Smooth muscle cell (in vitro differentiated cells): ENCODE measurements at regions not wholly inside any gene's neighbourhood (a gene's known extent, or its start where the extent isn't known, plus 50 kb on each side); places are given as distances from the start of the nearest gene placed in this dataset.

ENCODE experiments used
- DNase-seq: peaks from one replicate; lab custom pipeline; 2025; ENCODE audit not compliant: unreplicated experiment; lab: John Stamatoyannopoulos, UW
- H2AFZ ChIP-seq: fragments of 200-600 bp; sonication (generic); 2 replicates; pipeline ENCODE4 v1.6.0; 2016; ENCODE audit warnings: antibody characterized with exemption, low read depth, mild to moderate bottlenecking
- H3F3A ChIP-seq: fragments of 200-600 bp; sonication (generic); 2 replicates; pipeline ENCODE4 v1.6.0; 2017; ENCODE audit warnings: antibody characterized with exemption, low read depth
- H3K27ac ChIP-seq: fragments of 200-600 bp; sonication (generic); 2 replicates; pipeline ENCODE4 v1.5.1; 2016; ENCODE audit warnings: low read depth, mild to moderate bottlenecking
- H3K27me3 ChIP-seq: fragments of 200-600 bp; sonication (generic); 2 replicates; pipeline ENCODE4 v1.6.1; 2016; ENCODE audit warnings: low read depth, mild to moderate bottlenecking
- H3K36me3 ChIP-seq: fragments of 200-600 bp; sonication (generic); 2 replicates; pipeline ENCODE4 v1.5.1; 2016; ENCODE audit warnings: low read depth
- H3K4me1 ChIP-seq: fragments of 200-600 bp; sonication (generic); 2 replicates; pipeline ENCODE4 v1.5.1; 2016; ENCODE audit warnings: low read depth
- H3K4me2 ChIP-seq: fragments of 200-600 bp; sonication (generic); 2 replicates; pipeline ENCODE4 v1.6.0; 2016; ENCODE audit warnings: mild to moderate bottlenecking
- H3K4me3 ChIP-seq: fragments of 200-600 bp; sonication (generic); 2 replicates; pipeline ENCODE4 v1.5.1; 2016; ENCODE audit warnings: mild to moderate bottlenecking
- H3K79me2 ChIP-seq: fragments of 200-600 bp; sonication (generic); 2 replicates; pipeline ENCODE4 v1.6.0; 2016; ENCODE audit warnings: low read depth, mild to moderate bottlenecking
- H3K9ac ChIP-seq: fragments of 200-600 bp; sonication (generic); 2 replicates; pipeline ENCODE4 v1.6.0; 2016; ENCODE audit warnings: low read depth
- H3K9me3 ChIP-seq: fragments of 200-600 bp; sonication (generic); replicated peaks from 2 replicates; pipeline ENCODE4 v1.5.1; 2016; ENCODE audit warnings: low read depth
- H4K20me1 ChIP-seq: fragments of 200-600 bp; sonication (generic); 2 replicates; pipeline ENCODE4 v1.6.0; 2016; ENCODE audit warnings: low read depth
- CTCF ChIP-seq: fragments of 200-600 bp; sonication (generic); IDR thresholded peaks from 2 replicates; pipeline ENCODE4 v1.5.1; 2017; ENCODE audit warnings: borderline replicate concordance, mild to moderate bottlenecking, antibody characterized with exemption; ENCODE audit not compliant: insufficient read depth, poor library complexity, severe bottlenecking
- WGBS: methylation state at CpG from one replicate; pipeline ENCODE4 v1.1.7; 2016; ENCODE audit warnings: low lambda C conversion rate; 5-methylcytosine and 5-hydroxymethylcytosine counted together

- H3K4me2 ChIP-seq, result no peak overlapping the region
- H3K4me1 ChIP-seq, result peaks cover 10% of the 10 kb centered on the region
Observed at GRCh38 chr9:110077925-110078324, 130.0 kb downstream of the C9orf152 start.

GRCh38 chr9:110078604-110079003, 129.4 kb downstream of the C9orf152 start:
- Histone ChIP-seq H3K4me3 (no peak overlapping the region), H3K9ac (no peak overlapping the region), H3K4me1 (peaks cover 10% of the 10 kb centered on the region), H3F3A (peaks cover 4% of the 10 kb centered on the region), H3K9me3 (no peaks in the 10 kb centered on the region), H3K4me2 (no peak overlapping the region), H3K27me3 (no peaks in the 10 kb centered on the region), H3K36me3 (no peaks in the 10 kb centered on the region), H3K27ac (no peak overlapping the region), H2AFZ (no peak overlapping the region), H3K79me2 (peaks cover 45% of the 10 kb centered on the region), H4K20me1 (peaks cover 79% of the 10 kb centered on the region)
- no peak for TF ChIP-seq CTCF
- no peak for DNase-seq
- WGBS, result 95% methylated on average over 4 of the region's 4 CpGs

More at GRCh38 chr9:110077925-110078324, 130.0 kb downstream of the C9orf152 start:
- H3K36me3 ChIP-seq, result no peaks in the 10 kb centered on the region
- H2AFZ ChIP-seq, result no peak overlapping the region
- no peak overlapping the region for H3K27ac ChIP-seq
- H3F3A ChIP-seq, result peaks cover 4% of the 10 kb centered on the region
- TF ChIP-seq CTCF, result no peak
- H3K4me3 ChIP-seq, result no peak overlapping the region
- H3K9ac ChIP-seq, result no peak overlapping the region
- 96% methylated on average over 7 of the region's 7 CpGs for WGBS
- H3K79me2 ChIP-seq, result peaks cover 45% of the 10 kb centered on the region
- H3K9me3 ChIP-seq, result no peaks in the 10 kb centered on the region
- peaks cover 80% of the 10 kb centered on the region for H4K20me1 ChIP-seq
- no peaks in the 10 kb centered on the region for H3K27me3 ChIP-seq
- no peak for DNase-seq

- H3K9me3 ChIP-seq, result no peaks in the 10 kb centered on the region
- peak overlapping the region; percentile 16 for H3K4me2 ChIP-seq
- peak overlapping the region; percentile 68 for H3K27ac ChIP-seq
- peaks cover 84% of the 10 kb centered on the region for H4K20me1 ChIP-seq
- no peak for TF ChIP-seq CTCF
- H3F3A ChIP-seq, result peaks cover 4% of the 10 kb centered on the region
- 34% methylated on average over 3 of the region's 3 CpGs for WGBS
- H3K9ac ChIP-seq, result no peak overlapping the region
- H3K79me2 ChIP-seq, result peaks cover 49% of the 10 kb centered on the region
- H3K4me3 ChIP-seq, result no peak overlapping the region
- DNase-seq, result no peak
- no peak overlapping the region for H2AFZ ChIP-seq
- H3K27me3 ChIP-seq, result no peaks in the 10 kb centered on the region
- peaks cover 10% of the 10 kb centered on the region for H3K4me1 ChIP-seq
- H3K36me3 ChIP-seq, result no peaks in the 10 kb centered on the region
Observed at GRCh38 chr9:110081395-110081794, 126.6 kb downstream of the C9orf152 start.

GRCh38 chr9:110083866-110084265, 124.1 kb downstream of the C9orf152 start:
- Histone ChIP-seq H3K27me3 (no peaks in the 10 kb centered on the region), H2AFZ (no peak overlapping the region), H3K4me2 (no peak overlapping the region), H3K79me2 (peaks cover 30% of the 10 kb centered on the region), H3K27ac (no peak overlapping the region), H3K36me3 (no peaks in the 10 kb centered on the region), H3K9ac (no peak overlapping the region), H3F3A (peaks cover 4% of the 10 kb centered on the region), H3K4me1 (peaks cover 10% of the 10 kb centered on the region), H3K4me3 (no peak overlapping the region), H4K20me1 (peaks cover 85% of the 10 kb centered on the region), H3K9me3 (no peaks in the 10 kb centered on the region)
- no peak for TF ChIP-seq CTCF
- DNase-seq, result no peak
- WGBS, result 93% methylated on average over 3 of the region's 3 CpGs
